IMR-90 (cell line): ENCODE measurements at regions not wholly inside any gene's neighbourhood (a gene's known extent, or its start where the extent isn't known, plus 50 kb on each side); places are given as distances from the start of the nearest gene placed in this dataset.

Experiments
- CEBPB ChIP-seq: IDR thresholded peaks from 2 replicates; pipeline ENCODE4 v1.6.1; 2012; ENCODE audit warnings: low read depth, low read length, improper control_type of control experiment
- CHD1 ChIP-seq: IDR thresholded peaks from 2 replicates; pipeline ENCODE4 v1.6.1; 2012; ENCODE audit warnings: low read depth, low read length, improper control_type of control experiment
- MAFK ChIP-seq: IDR thresholded peaks from 2 replicates; pipeline ENCODE4 v1.6.1; 2012; ENCODE audit warnings: low read depth, low read length, improper control_type of control experiment
- MAZ ChIP-seq: IDR thresholded peaks from 2 replicates; pipeline ENCODE4 v1.6.1; 2012; ENCODE audit warnings: low read depth, mild to moderate bottlenecking, low read length, improper control_type of control experiment, moderate library complexity, borderline replicate concordance
- POLR2A ChIP-seq: IDR thresholded peaks from 2 replicates; pipeline ENCODE4 v1.6.1; 2012; ENCODE audit warnings: mild to moderate bottlenecking, low read depth, low read length
- RAD21 ChIP-seq: IDR thresholded peaks from 2 replicates; pipeline ENCODE4 v1.6.1; 2012; ENCODE audit warnings: low read length, improper control_type of control experiment
- RCOR1 ChIP-seq: IDR thresholded peaks from 2 replicates; pipeline ENCODE4 v1.6.1; 2012; ENCODE audit warnings: mild to moderate bottlenecking, low read length, improper control_type of control experiment; ENCODE audit not compliant: insufficient replicate concordance
- RFX5 ChIP-seq: IDR thresholded peaks from 2 replicates; pipeline ENCODE4 v1.8.0; 2012; ENCODE audit warnings: low read depth, mild to moderate bottlenecking, low read length, moderate library complexity
- USF2 ChIP-seq: fragments of 150-350 bp; IDR thresholded peaks from 2 replicates; pipeline ENCODE4 v1.6.1; 2017; ENCODE audit warnings: mild to moderate bottlenecking, antibody characterized with exemption, low read length, low read depth
- TF ChIP-seq, protein P1 (sequence below): conservative IDR thresholded peaks from 2 replicates; pipeline ENCODE4 v1.5.1; 2012; ENCODE audit warnings: mild to moderate bottlenecking, low read depth, low read length, improper control_type of control experiment

GRCh38 chr10:128709686-128710085 lies 583.5 kb upstream of the MKI67 start:
- TF ChIP-seq, protein P1, sequence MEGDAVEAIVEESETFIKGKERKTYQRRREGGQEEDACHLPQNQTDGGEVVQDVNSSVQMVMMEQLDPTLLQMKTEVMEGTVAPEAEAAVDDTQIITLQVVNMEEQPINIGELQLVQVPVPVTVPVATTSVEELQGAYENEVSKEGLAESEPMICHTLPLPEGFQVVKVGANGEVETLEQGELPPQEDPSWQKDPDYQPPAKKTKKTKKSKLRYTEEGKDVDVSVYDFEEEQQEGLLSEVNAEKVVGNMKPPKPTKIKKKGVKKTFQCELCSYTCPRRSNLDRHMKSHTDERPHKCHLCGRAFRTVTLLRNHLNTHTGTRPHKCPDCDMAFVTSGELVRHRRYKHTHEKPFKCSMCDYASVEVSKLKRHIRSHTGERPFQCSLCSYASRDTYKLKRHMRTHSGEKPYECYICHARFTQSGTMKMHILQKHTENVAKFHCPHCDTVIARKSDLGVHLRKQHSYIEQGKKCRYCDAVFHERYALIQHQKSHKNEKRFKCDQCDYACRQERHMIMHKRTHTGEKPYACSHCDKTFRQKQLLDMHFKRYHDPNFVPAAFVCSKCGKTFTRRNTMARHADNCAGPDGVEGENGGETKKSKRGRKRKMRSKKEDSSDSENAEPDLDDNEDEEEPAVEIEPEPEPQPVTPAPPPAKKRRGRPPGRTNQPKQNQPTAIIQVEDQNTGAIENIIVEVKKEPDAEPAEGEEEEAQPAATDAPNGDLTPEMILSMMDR = no peak
- TF ChIP-seq RFX5 = no peak
- no peak for TF ChIP-seq RAD21
- TF ChIP-seq RCOR1 = no peak
- no peak for TF ChIP-seq POLR2A
- TF ChIP-seq CEBPB = no peak
- no peak for TF ChIP-seq MAFK
- no peak for TF ChIP-seq MAZ
- no peak for TF ChIP-seq USF2
- TF ChIP-seq CHD1 = no peak
